Fibroblast of lung (primary cell): ENCODE measurements at regions not wholly inside any gene's neighbourhood (a gene's known extent, or its start where the extent isn't known, plus 50 kb on each side); places are given as distances from the start of the nearest gene placed in this dataset.

Experiments
- DNase-seq, 2 donors: peaks; one replicate each; pipeline versions ENCODE4 v3.0.0 to v3.0.0-alpha.2; 2010; ENCODE audit warnings: low read depth in 2 of 2
- H2AFZ ChIP-seq: 2 replicates; pipeline ENCODE4 v1.5.1; 2012; ENCODE audit warnings: low read length, control low read depth, inconsistent platforms
- H3K27ac ChIP-seq: 2 replicates; pipeline ENCODE4 v1.5.1; 2011; ENCODE audit warnings: low read length, control low read depth; ENCODE audit not compliant: insufficient read depth
- H3K27me3 ChIP-seq: 2 replicates; pipeline ENCODE4 v1.5.1; 2011; ENCODE audit warnings: mild to moderate bottlenecking, low read length; ENCODE audit not compliant: control insufficient read depth, insufficient read depth
- H3K36me3 ChIP-seq: 2 replicates; pipeline ENCODE4 v1.5.1; 2011; ENCODE audit warnings: low read length; ENCODE audit not compliant: control insufficient read depth, insufficient read depth
- H3K4me1 ChIP-seq: 2 replicates; pipeline ENCODE4 v1.5.1; 2011; ENCODE audit warnings: low read length; ENCODE audit not compliant: control insufficient read depth, insufficient read depth; ENCODE audit errors: extremely low read depth
- H3K4me2 ChIP-seq: 2 replicates; pipeline ENCODE4 v1.5.1; 2011; ENCODE audit warnings: low read length, control low read depth; ENCODE audit not compliant: insufficient read depth; ENCODE audit errors: extremely low read depth
- H3K4me3 ChIP-seq, 4 experiments: fragments of 200-600 bp in 1 of 4; sonication (generic) in 1 of 4; replicated peaks in 1 of 4; 2 replicates each; pipeline ENCODE4 v1.5.1; 2011 to 2016; ENCODE audit warnings: low read length in 4 of 4, low read depth in 3 of 4, mild to moderate bottlenecking in 3 of 4, control low read depth in 2 of 4, inconsistent platforms in 1 of 4, mixed read lengths in 1 of 4; ENCODE audit not compliant: insufficient read depth in 1 of 4; ENCODE audit errors: control extremely low read depth in 1 of 4
- H3K79me2 ChIP-seq: 2 replicates; pipeline ENCODE4 v1.5.1; 2012; ENCODE audit warnings: mild to moderate bottlenecking, low read length, inconsistent platforms; ENCODE audit not compliant: control insufficient read depth, insufficient read depth
- H3K9ac ChIP-seq: 2 replicates; pipeline ENCODE4 v1.5.1; 2011; ENCODE audit warnings: mild to moderate bottlenecking, low read length, control low read depth; ENCODE audit not compliant: insufficient read depth
- H3K9me3 ChIP-seq: 2 replicates; pipeline ENCODE4 v1.5.1; 2012; ENCODE audit warnings: low read depth, low read length; ENCODE audit not compliant: control insufficient read depth, insufficient read depth
- H4K20me1 ChIP-seq: 2 replicates; pipeline ENCODE4 v1.5.1; 2011; ENCODE audit warnings: low read length; ENCODE audit not compliant: control insufficient read depth, insufficient read depth; ENCODE audit errors: extremely low read depth
- EZH2 ChIP-seq: IDR thresholded peaks from 2 replicates; pipeline ENCODE4 v1.5.1; 2012; ENCODE audit warnings: low read length, control low read depth, mild to moderate bottlenecking; ENCODE audit errors: missing control alignments
- TF ChIP-seq, protein P1 (sequence below), 2 donors: IDR thresholded peaks in 1 of 2; conservative IDR thresholded peaks in 1 of 2; 1 replicate in 1 of 2; 2 replicates in 1 of 2; pipeline ENCODE4 v1.5.1; 2011 to 2012; ENCODE audit warnings: low read length in 2 of 2, control low read depth in 1 of 2, inconsistent platforms in 1 of 2, low read depth in 1 of 2, mild to moderate bottlenecking in 1 of 2

DNA sequence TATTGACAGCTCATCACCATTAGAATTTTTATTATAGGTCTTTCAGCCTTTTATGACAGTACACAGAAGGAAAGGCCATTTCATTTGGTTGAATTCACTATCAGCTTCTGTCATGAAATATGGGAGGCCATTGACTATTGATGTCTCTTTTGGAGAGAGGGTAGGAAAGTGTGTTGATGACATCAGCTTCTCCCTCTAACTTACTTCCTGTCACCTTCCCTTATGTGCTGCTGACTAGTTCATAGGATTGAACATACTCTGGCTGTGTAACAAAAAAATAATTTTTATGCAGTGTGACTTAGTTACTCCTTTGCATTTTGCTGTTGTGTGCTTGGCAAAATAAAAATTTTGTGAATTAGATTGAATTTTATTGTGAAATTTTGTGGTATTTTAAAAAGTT lies 769.2 kb downstream of the METTL15 start:
- Histone ChIP-seq H3K27ac (no peak overlapping the region), H3K4me3 (no peak overlapping the region)
- no peak for DNase-seq

DNA sequence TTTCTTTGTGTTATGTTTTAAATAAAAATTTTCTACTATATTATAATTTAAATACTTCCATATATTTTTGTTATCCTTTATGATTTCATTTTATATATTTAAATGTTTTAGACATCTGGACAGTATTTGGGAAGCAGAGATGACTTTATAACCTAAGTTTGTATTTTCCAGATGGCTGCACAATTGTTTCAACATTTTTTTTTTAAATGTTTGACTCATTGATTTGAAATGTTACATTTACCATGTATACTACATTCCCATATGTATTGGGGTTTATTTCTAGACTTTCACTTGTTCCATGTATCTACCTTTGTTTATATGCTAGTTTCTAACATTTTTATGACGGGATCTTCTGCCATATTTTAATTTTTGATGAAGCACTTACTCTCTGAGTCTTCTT lies 766.5 kb downstream of the METTL15 start:
- no peaks in the 10 kb centered on the region for H3K4me1 ChIP-seq
- TF ChIP-seq, protein P1, sequence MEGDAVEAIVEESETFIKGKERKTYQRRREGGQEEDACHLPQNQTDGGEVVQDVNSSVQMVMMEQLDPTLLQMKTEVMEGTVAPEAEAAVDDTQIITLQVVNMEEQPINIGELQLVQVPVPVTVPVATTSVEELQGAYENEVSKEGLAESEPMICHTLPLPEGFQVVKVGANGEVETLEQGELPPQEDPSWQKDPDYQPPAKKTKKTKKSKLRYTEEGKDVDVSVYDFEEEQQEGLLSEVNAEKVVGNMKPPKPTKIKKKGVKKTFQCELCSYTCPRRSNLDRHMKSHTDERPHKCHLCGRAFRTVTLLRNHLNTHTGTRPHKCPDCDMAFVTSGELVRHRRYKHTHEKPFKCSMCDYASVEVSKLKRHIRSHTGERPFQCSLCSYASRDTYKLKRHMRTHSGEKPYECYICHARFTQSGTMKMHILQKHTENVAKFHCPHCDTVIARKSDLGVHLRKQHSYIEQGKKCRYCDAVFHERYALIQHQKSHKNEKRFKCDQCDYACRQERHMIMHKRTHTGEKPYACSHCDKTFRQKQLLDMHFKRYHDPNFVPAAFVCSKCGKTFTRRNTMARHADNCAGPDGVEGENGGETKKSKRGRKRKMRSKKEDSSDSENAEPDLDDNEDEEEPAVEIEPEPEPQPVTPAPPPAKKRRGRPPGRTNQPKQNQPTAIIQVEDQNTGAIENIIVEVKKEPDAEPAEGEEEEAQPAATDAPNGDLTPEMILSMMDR (conservative IDR thresholded peaks at IDR 0.05 in 1 of 2, IDR thresholded peaks at IDR 0.05 in 1 of 2; ENCODE audit: low read depth in 1 of 2, low read length in 2 of 2): no peak
- no peak for TF ChIP-seq EZH2
- DNase-seq: no peak
- no peak overlapping the region for H3K27ac ChIP-seq
- H3K9ac ChIP-seq: no peak overlapping the region
- H3K36me3 ChIP-seq: no peaks in the 10 kb centered on the region
- no peaks in the 10 kb centered on the region for H4K20me1 ChIP-seq
- H3K4me2 ChIP-seq: no peak overlapping the region
- no peaks in the 10 kb centered on the region for H3K9me3 ChIP-seq
- H3K79me2 ChIP-seq: no peaks in the 10 kb centered on the region
- no peak overlapping the region for H2AFZ ChIP-seq
- H3K4me3 ChIP-seq: no peak overlapping the region
- no peaks in the 10 kb centered on the region for H3K27me3 ChIP-seq

More for the DNA sequence above, 769.2 kb downstream of the METTL15 start:
- Histone ChIP-seq H3K79me2 (no peaks in the 10 kb centered on the region), H3K9me3 (no peaks in the 10 kb centered on the region), H3K36me3 (no peaks in the 10 kb centered on the region), H2AFZ (no peak overlapping the region), H3K4me1 (no peaks in the 10 kb centered on the region), H3K9ac (no peak overlapping the region), H4K20me1 (no peaks in the 10 kb centered on the region), H3K27me3 (no peaks in the 10 kb centered on the region), H3K4me2 (no peak overlapping the region)
- TF ChIP-seq, protein P1 (conservative IDR thresholded peaks at IDR 0.05 in 1 of 2, IDR thresholded peaks at IDR 0.05 in 1 of 2; ENCODE audit: low read depth in 1 of 2, low read length in 2 of 2): no peak
- TF ChIP-seq EZH2: no peak

DNA sequence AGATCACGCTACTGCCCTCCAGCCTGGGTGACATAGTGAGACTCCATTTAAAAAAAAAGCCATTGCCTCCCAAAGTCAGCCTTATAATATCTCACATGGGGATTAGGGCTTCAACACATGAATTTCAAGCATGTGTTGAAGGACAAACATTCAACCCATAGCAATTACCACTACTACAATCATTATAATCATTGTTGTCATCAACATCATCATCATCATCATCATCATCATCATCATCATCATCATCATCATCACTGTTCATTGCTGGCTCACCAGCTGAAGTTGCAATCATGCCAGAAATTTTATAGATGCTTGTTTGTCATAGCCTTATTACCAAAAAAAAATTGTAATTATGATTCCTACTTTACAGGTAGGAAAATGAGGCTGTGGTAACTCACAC lies 762.9 kb downstream of the METTL15 start:
- Histone ChIP-seq H4K20me1 (no peaks in the 10 kb centered on the region), H3K27ac (no peak overlapping the region), H3K9me3 (no peaks in the 10 kb centered on the region), H3K79me2 (no peaks in the 10 kb centered on the region), H2AFZ (no peak overlapping the region), H3K36me3 (no peaks in the 10 kb centered on the region), H3K4me1 (no peaks in the 10 kb centered on the region), H3K9ac (no peak overlapping the region), H3K4me2 (no peak overlapping the region), H3K4me3 (no peak overlapping the region), H3K27me3 (no peaks in the 10 kb centered on the region)
- DNase-seq: no peak
- TF ChIP-seq, protein P1 (conservative IDR thresholded peaks at IDR 0.05 in 1 of 2, IDR thresholded peaks at IDR 0.05 in 1 of 2; ENCODE audit: low read depth in 1 of 2, low read length in 2 of 2): no peak
- TF ChIP-seq EZH2: no peak
